Neutrophil (primary cell): ENCODE measurements at regions not wholly inside any gene's neighbourhood (a gene's known extent, or its start where the extent isn't known, plus 50 kb on each side); places are given as distances from the start of the nearest gene placed in this dataset.
"Not testable (repeated sequence)": the region's sequence is repeated elsewhere in the genome, so short reads cannot be mapped to it uniquely, and the experiment has no call there.

ENCODE experiments used
- H3K27ac ChIP-seq: fragments of 200-600 bp; sonication (generic); 2 replicates; pipeline ENCODE4 v1.5.1; 2016; ENCODE audit warnings: mild to moderate bottlenecking, moderate library complexity
- H3K27me3 ChIP-seq: fragments of 200-600 bp; sonication (generic); 2 replicates; pipeline ENCODE4 v1.6.0; 2016; ENCODE audit warnings: mild to moderate bottlenecking
- H3K36me3 ChIP-seq: fragments of 200-600 bp; sonication (generic); 2 replicates; pipeline ENCODE4 v1.5.1; 2017
- H3K4me1 ChIP-seq, 2 experiments: fragments of 200-600 bp in 1 of 2; sonication (generic) in 1 of 2; 1 replicate in 1 of 2; 2 replicates in 1 of 2; pipeline versions ENCODE4 v1.5.1 to v1.6.1; 2013 to 2016; ENCODE audit warnings: low read depth in 1 of 2, low read length in 1 of 2, mild to moderate bottlenecking in 1 of 2, moderate library complexity in 1 of 2; ENCODE audit not compliant: control insufficient read depth in 1 of 2, insufficient read depth in 1 of 2
- H3K4me3 ChIP-seq, 2 experiments: fragments of 200-600 bp in 1 of 2; sonication (generic) in 1 of 2; 1 replicate in 1 of 2; 2 replicates in 1 of 2; pipeline ENCODE4 v1.5.1; 2013 to 2016; ENCODE audit warnings: low read depth in 1 of 2, low read length in 1 of 2, mild to moderate bottlenecking in 1 of 2, moderate library complexity in 1 of 2
- H3K9me3 ChIP-seq: fragments of 200-600 bp; sonication (generic); 2 replicates; pipeline ENCODE4 v1.5.1; 2016
- TF ChIP-seq, protein P1 (sequence below): fragments of 200-600 bp; sonication (generic); IDR thresholded peaks from 2 replicates; pipeline ENCODE4 v1.5.1; 2016; ENCODE audit warnings: antibody characterized with exemption

DNA sequence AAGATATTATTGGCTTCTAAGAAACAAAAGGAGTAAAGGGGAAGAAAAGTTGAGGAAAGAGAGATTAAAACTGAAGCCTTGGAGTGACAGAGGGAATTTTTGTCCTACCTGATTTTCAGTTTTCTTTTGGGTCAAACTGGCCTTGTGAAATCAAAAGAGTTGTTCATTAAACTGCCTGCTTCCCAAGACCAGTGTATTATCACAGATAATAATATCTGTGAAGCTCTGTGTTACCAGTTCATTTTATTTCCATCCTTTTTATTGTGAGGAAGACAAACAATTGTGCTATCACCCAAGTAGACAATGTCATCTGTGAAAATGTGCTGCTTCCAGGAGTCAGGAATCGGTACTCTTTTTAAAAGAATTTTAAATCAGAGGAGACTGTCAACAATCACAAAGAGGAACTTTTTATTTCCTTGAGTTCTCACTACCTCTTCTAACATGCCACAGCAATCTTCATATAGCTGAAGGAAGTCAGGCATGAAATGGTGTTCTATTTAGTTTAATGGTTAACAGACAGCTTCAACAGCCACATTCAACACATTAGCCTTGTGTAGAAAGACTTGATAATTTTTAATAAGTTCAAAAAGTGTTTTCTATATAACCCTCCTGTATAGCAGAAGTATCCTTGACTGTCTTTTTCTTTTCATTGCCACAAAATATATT lies 554.8 kb downstream of the PIK3C3 start:
- Histone ChIP-seq H3K4me1 (no peaks in the 10 kb centered on the region), H3K27me3 (no peaks in the 10 kb centered on the region), H3K36me3 (no peaks in the 10 kb centered on the region), H3K4me3 (no peak overlapping the region), H3K27ac (no peak overlapping the region), H3K9me3 (no peaks in the 10 kb centered on the region)
- TF ChIP-seq, protein P1, sequence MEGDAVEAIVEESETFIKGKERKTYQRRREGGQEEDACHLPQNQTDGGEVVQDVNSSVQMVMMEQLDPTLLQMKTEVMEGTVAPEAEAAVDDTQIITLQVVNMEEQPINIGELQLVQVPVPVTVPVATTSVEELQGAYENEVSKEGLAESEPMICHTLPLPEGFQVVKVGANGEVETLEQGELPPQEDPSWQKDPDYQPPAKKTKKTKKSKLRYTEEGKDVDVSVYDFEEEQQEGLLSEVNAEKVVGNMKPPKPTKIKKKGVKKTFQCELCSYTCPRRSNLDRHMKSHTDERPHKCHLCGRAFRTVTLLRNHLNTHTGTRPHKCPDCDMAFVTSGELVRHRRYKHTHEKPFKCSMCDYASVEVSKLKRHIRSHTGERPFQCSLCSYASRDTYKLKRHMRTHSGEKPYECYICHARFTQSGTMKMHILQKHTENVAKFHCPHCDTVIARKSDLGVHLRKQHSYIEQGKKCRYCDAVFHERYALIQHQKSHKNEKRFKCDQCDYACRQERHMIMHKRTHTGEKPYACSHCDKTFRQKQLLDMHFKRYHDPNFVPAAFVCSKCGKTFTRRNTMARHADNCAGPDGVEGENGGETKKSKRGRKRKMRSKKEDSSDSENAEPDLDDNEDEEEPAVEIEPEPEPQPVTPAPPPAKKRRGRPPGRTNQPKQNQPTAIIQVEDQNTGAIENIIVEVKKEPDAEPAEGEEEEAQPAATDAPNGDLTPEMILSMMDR: no peak

DNA sequence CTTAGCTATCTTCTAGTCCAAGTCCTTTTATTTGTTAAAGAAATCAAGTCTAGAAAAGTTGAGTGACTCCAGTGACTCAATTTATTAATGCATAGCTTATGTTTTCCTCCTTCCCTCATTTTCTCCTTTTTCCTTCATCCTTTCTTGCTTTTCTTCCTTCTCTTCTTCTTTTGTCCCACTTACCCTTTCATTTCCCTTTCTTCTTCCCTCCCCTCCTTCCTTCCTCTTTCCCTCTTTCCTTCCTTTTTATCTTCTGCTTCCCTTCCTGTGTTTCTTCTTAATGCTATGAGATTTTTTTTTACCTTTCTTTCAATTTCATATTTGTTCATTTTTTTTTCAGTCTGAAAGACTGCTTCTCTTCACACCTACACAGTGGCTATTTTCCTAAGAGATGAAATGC lies 555.5 kb downstream of the PIK3C3 start:
- Histone ChIP-seq H3K36me3 (no peaks in the 10 kb centered on the region), H3K4me3 (no peak overlapping the region), H3K9me3 (no peaks in the 10 kb centered on the region), H3K27ac (no peak overlapping the region), H3K4me1 (no peaks in the 10 kb centered on the region), H3K27me3 (no peaks in the 10 kb centered on the region)
- TF ChIP-seq, protein P1: no peak

DNA sequence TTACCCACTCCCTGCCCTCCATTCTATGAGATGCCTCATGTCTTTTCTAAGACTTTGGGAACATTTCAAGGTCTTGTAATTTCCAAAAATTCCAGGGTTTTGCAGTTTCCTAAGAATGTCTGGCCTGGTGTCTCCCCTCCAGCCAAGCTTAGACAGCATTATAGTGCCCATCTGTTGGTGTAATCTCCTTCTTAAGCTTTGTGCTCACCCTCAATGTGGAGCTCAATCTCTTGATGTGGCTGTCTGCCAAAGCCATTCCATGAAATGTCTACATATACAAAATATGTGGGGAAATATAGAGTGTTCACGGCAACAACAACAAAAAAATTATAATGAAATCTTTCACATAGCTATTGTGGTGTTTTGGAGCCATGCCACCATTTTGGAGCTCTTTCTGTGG lies 558.4 kb downstream of the PIK3C3 start:
- TF ChIP-seq, protein P1: no peak
- Histone ChIP-seq H3K36me3 (no peaks in the 10 kb centered on the region), H3K27me3 (no peaks in the 10 kb centered on the region), H3K27ac (no peak overlapping the region), H3K4me3 (no peak overlapping the region), H3K9me3 (no peaks in the 10 kb centered on the region), H3K4me1 (no peaks in the 10 kb centered on the region)

DNA sequence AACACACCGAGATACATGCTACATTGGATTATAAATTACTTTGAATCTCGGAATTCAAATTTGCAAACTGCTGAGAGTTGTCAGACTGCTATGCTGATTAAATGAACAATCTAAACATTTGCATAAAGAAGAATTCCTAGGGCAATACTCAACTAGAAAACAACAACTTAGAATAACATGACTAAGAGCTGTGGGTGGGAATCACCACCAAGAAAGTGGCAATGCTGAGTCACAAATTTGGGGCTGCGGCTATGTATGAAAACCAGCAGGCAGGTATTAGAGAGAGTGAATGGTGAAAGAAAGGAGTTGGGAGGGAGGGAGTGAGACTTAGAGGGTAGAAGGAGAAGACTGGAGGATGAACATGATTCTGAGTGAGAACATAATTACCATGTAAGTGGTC lies 559.5 kb downstream of the PIK3C3 start:
- Histone ChIP-seq H3K27ac (no peak overlapping the region), H3K36me3 (no peaks in the 10 kb centered on the region), H3K4me3 (no peak overlapping the region), H3K4me1 (no peaks in the 10 kb centered on the region), H3K27me3 (no peaks in the 10 kb centered on the region), H3K9me3 (no peaks in the 10 kb centered on the region)
- TF ChIP-seq, protein P1: no peak

DNA sequence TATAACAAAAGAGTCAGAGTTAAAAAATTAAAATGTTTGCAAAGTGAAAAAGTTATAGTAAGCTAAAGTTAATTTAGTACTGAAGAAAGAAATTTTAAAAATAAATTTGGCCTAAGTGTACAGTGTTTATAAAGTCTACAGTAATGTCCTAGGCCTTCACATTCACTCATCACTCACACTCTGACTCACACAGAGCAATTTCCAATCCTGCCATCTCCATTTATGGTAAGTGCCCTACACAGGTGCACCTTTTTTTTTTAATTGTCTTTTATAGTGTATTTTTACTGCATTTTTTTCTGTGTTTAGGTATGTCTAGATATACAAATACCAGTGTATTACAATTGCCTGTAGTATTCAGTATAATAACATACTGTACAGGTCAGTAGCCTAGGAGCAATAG lies 562.9 kb downstream of the PIK3C3 start:
- TF ChIP-seq, protein P1: no peak
- Histone ChIP-seq H3K36me3 (no peaks in the 10 kb centered on the region), H3K4me1 (no peaks in the 10 kb centered on the region), H3K27me3 (no peaks in the 10 kb centered on the region), H3K9me3 (no peaks in the 10 kb centered on the region), H3K27ac (no peak overlapping the region), H3K4me3 (no peak overlapping the region)

DNA sequence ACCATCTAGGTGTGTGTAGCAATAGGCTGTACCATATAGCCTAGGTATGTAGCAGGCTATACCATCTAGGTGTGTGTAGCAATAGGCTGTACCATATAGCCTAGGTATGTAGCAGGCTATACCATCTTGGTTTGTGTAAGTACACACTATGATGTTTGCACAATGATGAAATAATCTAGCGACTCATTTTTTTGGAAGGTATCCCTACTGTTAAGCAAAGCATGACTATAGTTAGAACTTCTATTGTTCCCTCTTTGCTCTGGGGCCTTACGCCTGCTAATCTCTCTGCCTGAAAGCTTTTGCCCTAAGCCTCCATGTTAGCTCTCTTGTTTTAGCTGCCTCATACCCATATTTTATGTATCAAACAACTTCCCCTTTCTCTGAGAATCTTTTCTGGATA lies 563.3 kb downstream of the PIK3C3 start:
- H3K4me1 ChIP-seq, H3K27me3 ChIP-seq, H3K36me3 ChIP-seq, H3K4me3 ChIP-seq, H3K27ac ChIP-seq, H3K9me3 ChIP-seq: not testable (repeated sequence)
